ENCODE measurements at regions not wholly inside any gene's neighbourhood (a gene's known extent, or its start where the extent isn't known, plus 50 kb on each side); places are given as distances from the start of the nearest gene placed in this dataset.

- H3K4me1 ChIP-seq (replicated peaks in 1 of 4; ENCODE audit: control insufficient read depth in 3 of 4, insufficient read depth in 4 of 4, low read length in 3 of 4), result peaks cover 0 to 6% (median 0%) of the 10 kb centered on the region in 4 experiments; a peak in 1 of 7 replicates
- no peak overlapping the region for H3K23ac ChIP-seq (ENCODE audit: insufficient read length)
- CTCF ChIA-PET (ENCODE audit: partially characterized antibody), result interaction anchor here (0.6 to 1.7 kb wide), 9 partner anchors 8 to 102 kb away, joined by 3 to 7 read pairs (median 3); partner anchors contain the start of gene SLC6A6
- no peak overlapping the region for H3K27ac ChIP-seq (ENCODE audit: low read depth, low read length)
- no peak overlapping the region for H3K56ac ChIP-seq (replicated peaks; ENCODE audit: insufficient read length, low read depth, low read length)
- 89% methylated on average over 5 of the region's 5 CpGs; no CpG with 5 or more reads in 1 of the 2 experiments for WGBS, 2 experiments (ENCODE audit: extremely low coverage in 1 of 2, insufficient coverage in 1 of 2, insufficient read length in 1 of 2, insufficient replicate concordance in 2 of 2, low coverage in 1 of 2, low lambda C conversion rate in 2 of 2, missing lambda C conversion rate in 1 of 2)
- H2AK5ac ChIP-seq (ENCODE audit: low read depth, low read length), result no peak overlapping the region
- no peaks in the 10 kb centered on the region for H4K20me1 ChIP-seq (replicated peaks in 1 of 2; ENCODE audit: control insufficient read depth in 1 of 2, insufficient read depth in 2 of 2, low read length in 2 of 2)
- no peak overlapping the region for H2BK12ac ChIP-seq (ENCODE audit: low read depth, low read length)
- no peak overlapping the region for H3K4me2 ChIP-seq (ENCODE audit: insufficient read depth in 1 of 2, low read depth in 2 of 2, low read length in 2 of 2)
- H4K8ac ChIP-seq (ENCODE audit: extremely low read depth, insufficient read depth, low read length), result no peak overlapping the region
- no peak for DNase-seq (ENCODE audit: low read depth in 1 of 2, low spot score in 2 of 2)
- H3K9ac ChIP-seq (replicated peaks in 1 of 4; ENCODE audit: extremely low read depth in 1 of 4, low read depth in 3 of 4, low read length in 3 of 4), result no peak overlapping the region
- no peak overlapping the region for H2BK5ac ChIP-seq (ENCODE audit: low read depth, low read length)
- no peak overlapping the region for H3K4ac ChIP-seq (replicated peaks; ENCODE audit: insufficient read length, low read depth, low read length)
- H3K4me3 ChIP-seq (ENCODE audit: extremely low read depth in 1 of 4, insufficient read depth in 2 of 4, low read depth in 3 of 4, low read length in 4 of 4), result no peak overlapping the region
- no peak overlapping the region for H3K18ac ChIP-seq (ENCODE audit: extremely low read depth, low read length)
- H3K79me2 ChIP-seq (ENCODE audit: control insufficient read depth in 1 of 2, insufficient read depth in 2 of 2, low read length in 2 of 2), result no peaks in the 10 kb centered on the region
- H3K36me3 ChIP-seq (ENCODE audit: control insufficient read depth in 2 of 4, insufficient read depth in 4 of 4, low read length in 3 of 4), result no peaks in the 10 kb centered on the region
- no peaks in the 10 kb centered on the region; the same call in 1 of the 2 replicates for H3K23me2 ChIP-seq (ENCODE audit: low read depth, low read length)
- no peak overlapping the region for H4K91ac ChIP-seq (replicated peaks; ENCODE audit: insufficient read length, low read length)
- H3K79me1 ChIP-seq (ENCODE audit: low read depth, low read length), result no peaks in the 10 kb centered on the region
- H3K27me3 ChIP-seq (replicated peaks in 1 of 4; ENCODE audit: control insufficient read depth in 3 of 4, extremely low read depth in 1 of 4, insufficient read depth in 3 of 4, low read length in 3 of 4), result peaks cover 0 to 2% (median under 1%) of the 10 kb centered on the region in 4 experiments; a peak in 2 of 7 replicates
- POLR2A ChIA-PET (ENCODE audit: partially characterized antibody), result no interaction called here
- no peak overlapping the region for H4K5ac ChIP-seq (ENCODE audit: insufficient read length, low read depth, low read length)
- no peak for TF ChIP-seq SIX5 (IDR thresholded peaks at IDR 0.05; ENCODE audit: low read depth, low read length)
- no peak overlapping the region for H3K14ac ChIP-seq (ENCODE audit: insufficient read length)
- H2BK120ac ChIP-seq (replicated peaks; ENCODE audit: low read depth, low read length), result no peak overlapping the region
- FAIRE-seq, result no peak
- H3K9me3 ChIP-seq (ENCODE audit: insufficient read depth in 2 of 2, low read depth in 1 of 2, low read length in 1 of 2), result no peaks in the 10 kb centered on the region
- no peak overlapping the region for H2AFZ ChIP-seq (ENCODE audit: low read length)
- H2BK20ac ChIP-seq (ENCODE audit: low read length), result no peak overlapping the region
- no peak overlapping the region for H2BK15ac ChIP-seq (ENCODE audit: low read length)
Measured at GRCh38 chr3:14299767-14300166, 102.6 kb upstream of the SLC6A6 start.

Measured in H1 (cell line).